Fibroblast of skin of left biceps (primary cell): ENCODE measurements at regions not wholly inside any gene's neighbourhood (a gene's known extent, or its start where the extent isn't known, plus 50 kb on each side); places are given as distances from the start of the nearest gene placed in this dataset.

Experiments used
- DNase-seq, 2 experiments: peaks; one replicate each; pipeline ENCODE4 v3.0.0-alpha.2; 2013; ENCODE audit warnings: low read depth in 2 of 2

- no peak for DNase-seq
Measured at GRCh38 chr13:105368781-105369180, 1166.7 kb downstream of the EFNB2 start.

- DNase-seq = no peak
Measured at GRCh38 chr13:105365831-105366230, 1169.6 kb downstream of the EFNB2 start.

GRCh38 chr13:105365021-105365550, 1170.4 kb downstream of the EFNB2 start:
- no peak for DNase-seq

GRCh38 chr13:105364191-105364590, 1171.3 kb downstream of the EFNB2 start:
- no peak for DNase-seq

GRCh38 chr13:105363261-105364190, 1171.9 kb downstream of the EFNB2 start:
- no peak for DNase-seq

GRCh38 chr13:105353654-105354053, 1181.8 kb downstream of the EFNB2 start:
- DNase-seq = no peak

GRCh38 chr13:105349082-105349723, 1186.3 kb downstream of the EFNB2 start:
- no peak for DNase-seq

- peak; percentile 53 to 55 for DNase-seq
Measured at GRCh38 chr13:105346141-105346775, 1189.2 kb downstream of the EFNB2 start.

GRCh38 chr13:105345730-105346129, 1189.7 kb downstream of the EFNB2 start:
- no peak for DNase-seq

GRCh38 chr13:105345131-105345530, 1190.3 kb downstream of the EFNB2 start:
- no peak for DNase-seq

GRCh38 chr13:105343134-105343806, 1192.2 kb downstream of the EFNB2 start:
- no peak for DNase-seq

- DNase-seq = no peak
Measured at GRCh38 chr13:105342281-105342820, 1193.1 kb downstream of the EFNB2 start.

GRCh38 chr13:105341758-105342157, 1193.7 kb downstream of the EFNB2 start:
- no peak for DNase-seq

- no peak for DNase-seq
Measured at GRCh38 chr13:105341256-105341655, 1194.2 kb downstream of the EFNB2 start.

GRCh38 chr13:105340061-105340606, 1195.3 kb downstream of the EFNB2 start:
- no peak for DNase-seq

GRCh38 chr13:105338773-105339172, 1196.7 kb downstream of the EFNB2 start:
- DNase-seq = no peak

- no peak for DNase-seq
Measured at GRCh38 chr13:105338006-105338405, 1197.5 kb downstream of the EFNB2 start.

GRCh38 chr13:105336706-105337576, 1198.5 kb downstream of the EFNB2 start:
- peak; percentile 44 to 52 for DNase-seq

- peak in 1 of 2 experiments; percentile 31 for DNase-seq
Measured at GRCh38 chr13:105334211-105334610, 1201.3 kb downstream of the EFNB2 start.

- DNase-seq = no peak
Measured at GRCh38 chr13:105333416-105333815, 1202.0 kb downstream of the EFNB2 start.
